Central memory CD8-positive, alpha-beta T cell (primary cell): ENCODE measurements at regions not wholly inside any gene's neighbourhood (a gene's known extent, or its start where the extent isn't known, plus 50 kb on each side); places are given as distances from the start of the nearest gene placed in this dataset.

Experiments used
- ATAC-seq: fragments of 150-1000 bp; cut with Tn5 transposase; replicated peaks from 2 replicates; pipeline ENCODE4 v1.10.0; 2022; ENCODE audit warnings: mild to moderate bottlenecking, moderate FRiP score, moderate number of reproducible peaks; ENCODE audit not compliant: poor library complexity, severe bottlenecking; ENCODE audit errors: extremely low read depth
- DNase-seq, 2 donors: peaks; one replicate each; pipeline ENCODE4 v3.0.0; 2021; ENCODE audit warnings: low spot score in 2 of 2
- H3K27ac Mint-ChIP-seq: one replicate; pipeline ENCODE4 v1.8.0; 2022; ENCODE audit warnings: low read depth, mild to moderate bottlenecking, moderate library complexity, mixed read lengths
- H3K27me3 Mint-ChIP-seq: one replicate; pipeline ENCODE4 v1.8.0; 2022; ENCODE audit warnings: mixed read lengths
- H3K36me3 Mint-ChIP-seq: one replicate; pipeline ENCODE4 v1.8.0; 2022; ENCODE audit warnings: mild to moderate bottlenecking, moderate library complexity, mixed read lengths; ENCODE audit not compliant: insufficient read depth
- H3K4me1 Mint-ChIP-seq: one replicate; pipeline ENCODE4 v1.8.0; 2022; ENCODE audit warnings: mixed read lengths
- H3K4me3 Mint-ChIP-seq: one replicate; pipeline ENCODE4 v1.8.0; 2022; ENCODE audit warnings: mild to moderate bottlenecking, moderate library complexity, mixed read lengths
- H3K9me3 Mint-ChIP-seq: one replicate; pipeline ENCODE4 v1.8.0; 2022; ENCODE audit warnings: mixed read lengths

- no peak overlapping the region for H3K4me3 Mint-ChIP-seq
- peaks cover 26% of the 10 kb centered on the region for H3K27me3 Mint-ChIP-seq
- no peak overlapping the region for H3K27ac Mint-ChIP-seq
- no peaks in the 10 kb centered on the region for H3K4me1 Mint-ChIP-seq
- DNase-seq (no peak), ATAC-seq (no peak)
- no peaks in the 10 kb centered on the region for H3K9me3 Mint-ChIP-seq
- no peaks in the 10 kb centered on the region for H3K36me3 Mint-ChIP-seq
Measured at GRCh38 chr15:29349196-29349595, 79.6 kb upstream of the NSMCE3 start.

- Mint-ChIP-seq H3K27ac (no peak overlapping the region), H3K27me3 (peaks cover 18% of the 10 kb centered on the region), H3K4me3 (no peak overlapping the region), H3K9me3 (no peaks in the 10 kb centered on the region), H3K4me1 (no peaks in the 10 kb centered on the region), H3K36me3 (no peaks in the 10 kb centered on the region)
- ATAC-seq (no peak), DNase-seq (no peak)
Measured at GRCh38 chr15:29348336-29348914, 78.8 kb upstream of the NSMCE3 start.

DNA sequence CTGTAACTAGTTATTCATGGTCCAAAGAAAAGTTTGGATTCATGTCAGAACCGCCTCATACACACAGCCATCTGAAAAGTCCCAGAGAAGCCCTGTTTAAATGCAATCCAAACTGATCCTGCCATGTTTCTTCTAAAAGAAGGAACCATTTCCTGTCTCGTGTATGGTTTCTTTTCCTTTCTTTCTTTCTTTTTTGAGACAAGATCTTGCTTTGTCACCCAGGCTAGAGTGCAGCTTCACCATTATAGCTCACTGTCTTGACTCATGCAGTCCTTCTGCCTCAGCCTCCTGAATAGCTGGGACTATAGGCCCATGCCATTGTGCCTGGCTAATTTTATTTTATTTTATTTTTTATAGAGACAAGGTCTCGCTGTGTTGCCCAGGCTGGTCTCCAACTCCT, 77.4 kb upstream of the NSMCE3 start:
- ATAC-seq: no peak
- no peak for DNase-seq
- no peak overlapping the region for H3K27ac Mint-ChIP-seq
- H3K36me3 Mint-ChIP-seq: no peaks in the 10 kb centered on the region
- no peaks in the 10 kb centered on the region for H3K9me3 Mint-ChIP-seq
- peaks cover 18% of the 10 kb centered on the region for H3K27me3 Mint-ChIP-seq
- no peak overlapping the region for H3K4me3 Mint-ChIP-seq
- no peaks in the 10 kb centered on the region for H3K4me1 Mint-ChIP-seq

- ATAC-seq (no peak), DNase-seq (no peak)
- no peaks in the 10 kb centered on the region for H3K9me3 Mint-ChIP-seq
- no peak overlapping the region for H3K27ac Mint-ChIP-seq
- H3K4me1 Mint-ChIP-seq: no peaks in the 10 kb centered on the region
- no peaks in the 10 kb centered on the region for H3K36me3 Mint-ChIP-seq
- peaks cover 18% of the 10 kb centered on the region for H3K27me3 Mint-ChIP-seq
- H3K4me3 Mint-ChIP-seq: no peak overlapping the region
Measured at GRCh38 chr15:29345549-29346525, 76.2 kb upstream of the NSMCE3 start.

DNA sequence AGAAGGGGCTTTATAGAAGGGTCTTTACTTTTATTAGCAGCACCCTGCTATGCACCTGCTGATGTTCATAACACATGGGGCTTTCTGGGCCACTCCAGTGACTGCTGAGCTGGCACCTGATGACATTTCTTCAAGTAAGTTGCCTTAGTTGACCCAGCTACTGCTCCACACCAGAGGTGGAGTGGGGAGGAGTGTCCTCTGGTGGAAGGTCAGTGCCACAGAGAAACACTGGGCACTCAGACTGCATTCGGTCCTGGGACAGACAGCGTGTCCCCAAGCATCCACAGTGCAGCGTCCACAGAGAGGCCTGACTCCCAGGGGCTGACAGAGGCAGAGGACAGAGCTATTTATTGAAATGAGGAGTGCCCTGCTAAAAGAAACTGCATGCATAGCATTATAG, 74.9 kb upstream of the NSMCE3 start:
- H3K27me3 Mint-ChIP-seq: peaks cover 18% of the 10 kb centered on the region
- no peaks in the 10 kb centered on the region for H3K4me1 Mint-ChIP-seq
- DNase-seq (no peak), ATAC-seq (no peak)
- H3K27ac Mint-ChIP-seq: no peak overlapping the region
- no peak overlapping the region for H3K4me3 Mint-ChIP-seq
- H3K9me3 Mint-ChIP-seq: no peaks in the 10 kb centered on the region
- H3K36me3 Mint-ChIP-seq: no peaks in the 10 kb centered on the region

DNA sequence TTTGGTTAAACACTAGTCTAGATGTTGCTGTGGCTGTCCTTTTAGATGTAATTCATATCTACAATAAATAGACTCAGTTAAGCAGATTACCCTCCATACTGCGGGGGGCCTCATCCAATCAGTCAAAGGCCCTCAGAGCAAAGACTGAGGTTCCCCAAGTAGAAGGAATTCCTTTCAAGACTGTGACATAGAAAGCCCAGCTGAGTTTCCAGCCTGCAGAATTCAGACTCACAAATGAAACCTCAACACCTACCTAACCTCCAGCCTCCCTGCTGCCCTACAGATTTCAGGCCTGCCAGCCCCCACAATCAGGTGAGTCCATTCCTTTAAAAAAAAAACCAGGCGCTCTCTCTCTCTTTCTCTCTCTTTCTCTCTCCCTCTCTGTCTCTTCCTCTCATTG, 73.6 kb upstream of the NSMCE3 start:
- Mint-ChIP-seq H3K4me1 (no peaks in the 10 kb centered on the region), H3K27me3 (peaks cover 22% of the 10 kb centered on the region), H3K4me3 (no peak overlapping the region), H3K9me3 (no peaks in the 10 kb centered on the region), H3K27ac (no peak overlapping the region), H3K36me3 (no peaks in the 10 kb centered on the region)
- ATAC-seq: no peak
- DNase-seq: no peak

DNA sequence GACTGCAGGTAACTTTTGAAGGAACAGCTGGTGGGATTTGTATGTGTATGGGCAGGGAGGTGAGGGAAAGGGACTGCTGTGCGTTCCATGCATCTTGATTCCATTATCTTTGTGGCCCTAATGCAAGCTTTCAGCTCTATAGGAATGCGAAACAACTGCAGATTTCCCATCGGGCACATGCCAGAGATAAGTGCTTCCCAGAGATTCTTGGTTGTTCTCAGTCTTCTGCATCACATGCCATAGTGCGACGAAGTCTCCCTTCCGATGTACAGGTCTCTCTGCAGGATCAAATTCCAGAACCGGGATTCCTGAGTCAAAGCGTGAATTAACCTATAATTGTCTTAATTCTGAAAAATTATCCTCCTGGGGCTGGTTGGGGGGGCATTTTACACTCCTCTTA, 72.6 kb upstream of the NSMCE3 start:
- Mint-ChIP-seq H3K27ac (no peak overlapping the region), H3K4me3 (no peak overlapping the region), H3K4me1 (no peaks in the 10 kb centered on the region), H3K9me3 (no peaks in the 10 kb centered on the region), H3K27me3 (peaks cover 11% of the 10 kb centered on the region), H3K36me3 (no peaks in the 10 kb centered on the region)
- no peak for ATAC-seq
- no peak for DNase-seq

DNA sequence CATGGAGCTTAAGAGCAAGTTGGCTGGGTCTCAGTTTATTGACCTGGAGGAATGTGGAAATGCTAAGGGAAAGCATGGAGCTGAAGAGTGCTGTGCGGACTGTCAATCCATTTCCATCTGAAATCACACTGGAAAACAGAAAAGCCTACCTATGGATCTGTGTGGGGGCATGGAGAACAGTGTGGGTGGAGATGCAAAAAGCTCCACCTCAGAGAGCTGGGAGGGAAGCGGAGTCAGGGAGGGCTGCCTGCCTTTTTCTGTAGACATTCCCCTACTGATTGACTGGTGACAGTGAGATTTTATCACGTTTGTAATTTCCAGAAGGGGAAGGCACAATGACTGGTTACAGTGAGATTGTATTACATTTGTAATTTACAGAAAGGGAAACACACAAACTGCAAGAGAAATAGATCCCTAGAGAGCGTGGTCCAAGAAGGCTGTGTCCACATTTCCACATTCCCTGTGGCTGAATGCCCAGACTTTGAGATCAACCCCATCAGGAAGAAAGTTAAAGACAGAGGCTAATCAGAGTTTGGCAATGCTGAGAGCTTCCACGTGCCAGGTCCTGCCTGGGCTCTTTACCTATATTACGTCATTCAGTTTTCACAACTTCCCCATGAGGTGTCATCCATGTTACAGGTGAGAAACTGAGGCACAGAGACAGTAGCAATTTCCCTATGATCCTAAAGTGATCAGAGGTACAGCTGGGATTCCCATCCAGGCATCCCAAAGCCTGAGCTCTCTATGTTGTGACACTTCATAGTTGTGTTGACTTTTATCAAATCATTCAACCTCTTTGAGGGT, 67.7 kb upstream of the NSMCE3 start:
- H3K9me3 Mint-ChIP-seq: no peaks in the 10 kb centered on the region

GRCh38 chr15:29334544-29334943, 64.9 kb upstream of the NSMCE3 start:
- Mint-ChIP-seq H3K4me1 (no peaks in the 10 kb centered on the region), H3K27me3 (peaks cover 47% of the 10 kb centered on the region), H3K36me3 (no peaks in the 10 kb centered on the region), H3K27ac (no peak overlapping the region), H3K4me3 (no peak overlapping the region), H3K9me3 (no peaks in the 10 kb centered on the region)
- ATAC-seq (no peak), DNase-seq (no peak)

More for the DNA sequence above, 67.7 kb upstream of the NSMCE3 start:
- Mint-ChIP-seq H3K4me1 (no peaks in the 10 kb centered on the region), H3K4me3 (no peak overlapping the region), H3K27me3 (peaks cover 24% of the 10 kb centered on the region), H3K36me3 (no peaks in the 10 kb centered on the region), H3K27ac (no peak overlapping the region)
- ATAC-seq (no peak), DNase-seq (no peak)

GRCh38 chr15:29333261-29333660, 63.6 kb upstream of the NSMCE3 start:
- Mint-ChIP-seq H3K4me3 (no peak overlapping the region), H3K27me3 (peaks cover 42% of the 10 kb centered on the region), H3K36me3 (no peaks in the 10 kb centered on the region), H3K4me1 (no peaks in the 10 kb centered on the region), H3K27ac (no peak overlapping the region), H3K9me3 (no peaks in the 10 kb centered on the region)
- no peak for DNase-seq
- ATAC-seq: no peak

- no peaks in the 10 kb centered on the region for H3K4me1 Mint-ChIP-seq
- no peaks in the 10 kb centered on the region for H3K36me3 Mint-ChIP-seq
- no peak overlapping the region for H3K27ac Mint-ChIP-seq
- DNase-seq (no peak), ATAC-seq (no peak)
- no peak overlapping the region for H3K4me3 Mint-ChIP-seq
- H3K9me3 Mint-ChIP-seq: no peaks in the 10 kb centered on the region
- H3K27me3 Mint-ChIP-seq: peaks cover 42% of the 10 kb centered on the region
Measured at GRCh38 chr15:29331669-29332068, 62.0 kb upstream of the NSMCE3 start.

GRCh38 chr15:29331071-29331470, 61.4 kb upstream of the NSMCE3 start:
- H3K9me3 Mint-ChIP-seq: peaks cover 2% of the 10 kb centered on the region
- H3K27me3 Mint-ChIP-seq: peaks cover 42% of the 10 kb centered on the region
- no peaks in the 10 kb centered on the region for H3K4me1 Mint-ChIP-seq
- no peak for DNase-seq
- H3K36me3 Mint-ChIP-seq: no peaks in the 10 kb centered on the region
- no peak overlapping the region for H3K4me3 Mint-ChIP-seq
- no peak for ATAC-seq
- H3K27ac Mint-ChIP-seq: no peak overlapping the region
